ENCODE measurements at regions not wholly inside any gene's neighbourhood (a gene's known extent, or its start where the extent isn't known, plus 50 kb on each side); places are given as distances from the start of the nearest gene placed in this dataset.

DNA sequence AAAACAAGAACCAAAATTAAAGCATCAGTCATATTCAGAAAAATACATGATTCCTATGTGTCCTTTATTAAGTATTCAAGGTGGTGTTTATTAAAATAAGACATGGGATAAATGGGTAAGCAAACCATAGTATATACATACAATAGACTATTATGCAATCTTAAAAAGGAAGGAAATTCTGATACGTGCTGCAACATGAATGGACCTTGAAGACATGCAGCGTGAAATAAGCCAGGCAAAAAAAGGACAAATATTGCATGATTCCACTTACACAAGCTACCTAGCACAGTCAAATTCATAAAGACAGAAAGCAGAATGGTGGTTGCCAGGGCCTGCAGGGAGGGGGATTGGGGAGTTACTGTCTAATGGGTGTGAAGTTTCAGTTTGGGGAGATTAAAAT lies 127.7 kb downstream of the DMAC1 start:
- Histone ChIP-seq H3K36me3 (ENCODE audit: insufficient read depth) (no peaks in the 10 kb centered on the region), H3K27me3 (ENCODE audit: insufficient read depth, low read depth) (no peaks in the 10 kb centered on the region), H2AFZ (ENCODE audit: low read depth) (no peak overlapping the region)

DNA sequence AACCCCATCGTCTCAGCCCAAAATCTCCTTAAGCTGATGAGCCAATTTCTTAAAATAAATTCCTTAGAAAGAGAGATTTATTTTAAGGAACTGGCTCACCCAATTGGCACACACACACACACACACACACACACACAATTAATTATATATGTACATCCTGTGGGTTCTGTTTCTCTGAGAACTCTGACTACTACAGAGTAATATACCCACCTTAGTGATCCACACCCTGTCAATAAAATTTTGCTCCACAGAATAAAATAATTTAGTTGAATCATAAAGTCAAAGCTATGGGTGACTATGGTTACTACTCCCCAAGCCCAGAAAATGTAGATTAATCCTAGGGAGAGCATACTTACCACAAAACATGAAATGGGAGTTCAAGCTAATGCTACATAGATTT lies 131.0 kb downstream of the DMAC1 start:
- Histone ChIP-seq H4K20me1 (ENCODE audit: insufficient read depth) (no peaks in the 10 kb centered on the region), H3K27ac (no peak overlapping the region), H2AFZ (ENCODE audit: low read depth) (no peak overlapping the region), H3K27me3 (ENCODE audit: insufficient read depth, low read depth) (no peaks in the 10 kb centered on the region), H3K4me3 (IDR thresholded peaks at IDR 0.05; ENCODE audit: insufficient read depth, low read depth, low read length) (no peak overlapping the region), H3K36me3 (ENCODE audit: insufficient read depth) (no peaks in the 10 kb centered on the region), H3K9ac (no peak overlapping the region), H3K4me2 (no peak overlapping the region), H3K4me1 (ENCODE audit: low read depth, poor library complexity, severe bottlenecking) (no peaks in the 10 kb centered on the region), H3K79me2 (ENCODE audit: insufficient read depth, low read depth) (no peaks in the 10 kb centered on the region)
- no peak for TF ChIP-seq CTCF (conservative IDR thresholded peaks at IDR 0.05; ENCODE audit: low read depth, low read length)

More for the DNA sequence above, 127.7 kb downstream of the DMAC1 start:
- Histone ChIP-seq H3K4me3 (IDR thresholded peaks at IDR 0.05; ENCODE audit: insufficient read depth, low read depth, low read length) (no peak overlapping the region), H3K27ac (no peak overlapping the region), H3K4me2 (no peak overlapping the region), H3K79me2 (ENCODE audit: insufficient read depth, low read depth) (no peaks in the 10 kb centered on the region), H3K4me1 (ENCODE audit: low read depth, poor library complexity, severe bottlenecking) (no peaks in the 10 kb centered on the region), H3K9ac (no peak overlapping the region), H4K20me1 (ENCODE audit: insufficient read depth) (no peaks in the 10 kb centered on the region)
- no peak for TF ChIP-seq CTCF (conservative IDR thresholded peaks at IDR 0.05; ENCODE audit: low read depth, low read length)

- TF ChIP-seq CTCF (conservative IDR thresholded peaks at IDR 0.05; ENCODE audit: low read depth, low read length): no peak
Observed at GRCh38 chr9:7665874-7666273, 133.7 kb downstream of the DMAC1 start.

GRCh38 chr9:7659766-7660165 lies 139.8 kb downstream of the DMAC1 start:
- H3K9ac ChIP-seq: no peak overlapping the region
- no peaks in the 10 kb centered on the region for H4K20me1 ChIP-seq (ENCODE audit: insufficient read depth)
- no peak overlapping the region for H3K4me3 ChIP-seq (IDR thresholded peaks at IDR 0.05; ENCODE audit: insufficient read depth, low read depth, low read length)
- no peak for TF ChIP-seq CTCF (conservative IDR thresholded peaks at IDR 0.05; ENCODE audit: low read depth, low read length)
- H3K4me2 ChIP-seq: no peak overlapping the region
- H3K27ac ChIP-seq: no peak overlapping the region
- H3K36me3 ChIP-seq (ENCODE audit: insufficient read depth): no peaks in the 10 kb centered on the region
- no peaks in the 10 kb centered on the region for H3K27me3 ChIP-seq (ENCODE audit: insufficient read depth, low read depth)
- no peaks in the 10 kb centered on the region for H3K79me2 ChIP-seq (ENCODE audit: insufficient read depth, low read depth)
- H2AFZ ChIP-seq (ENCODE audit: low read depth): no peak overlapping the region
- no peaks in the 10 kb centered on the region for H3K4me1 ChIP-seq (ENCODE audit: low read depth, poor library complexity, severe bottlenecking)

More at GRCh38 chr9:7665874-7666273, 133.7 kb downstream of the DMAC1 start:
- Histone ChIP-seq H3K36me3 (ENCODE audit: insufficient read depth) (no peaks in the 10 kb centered on the region), H2AFZ (ENCODE audit: low read depth) (no peak overlapping the region), H3K4me3 (IDR thresholded peaks at IDR 0.05; ENCODE audit: insufficient read depth, low read depth, low read length) (no peak overlapping the region), H3K4me2 (no peak overlapping the region), H3K4me1 (ENCODE audit: low read depth, poor library complexity, severe bottlenecking) (no peaks in the 10 kb centered on the region), H4K20me1 (ENCODE audit: insufficient read depth) (no peaks in the 10 kb centered on the region), H3K79me2 (ENCODE audit: insufficient read depth, low read depth) (no peaks in the 10 kb centered on the region), H3K27me3 (ENCODE audit: insufficient read depth, low read depth) (no peaks in the 10 kb centered on the region), H3K27ac (no peak overlapping the region), H3K9ac (no peak overlapping the region)

Data from KMS-11 (cell line).